ENCODE measurements at regions not wholly inside any gene's neighbourhood (a gene's known extent, or its start where the extent isn't known, plus 50 kb on each side); places are given as distances from the start of the nearest gene placed in this dataset.

DNA sequence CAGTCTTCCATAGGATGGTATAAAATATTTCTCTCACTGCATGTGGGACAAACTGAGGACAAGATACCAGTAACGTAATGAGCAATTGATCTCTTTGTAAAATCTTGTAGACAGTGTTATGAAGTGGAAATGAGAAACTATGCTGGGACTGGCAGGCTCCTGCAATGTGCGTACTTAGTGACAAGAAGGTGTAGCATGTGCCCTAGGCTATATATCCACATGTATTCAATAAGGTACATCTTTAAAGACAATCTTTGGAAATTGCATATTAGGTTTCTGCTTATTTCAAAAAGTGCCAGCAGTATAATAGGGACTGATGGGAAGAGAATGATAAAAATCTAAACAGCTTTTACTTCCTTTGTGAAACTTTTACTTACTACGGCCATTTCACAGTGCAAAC is 81.9 kb upstream of the GREM2 start:
- TF ChIP-seq POLR2A (IDR thresholded peaks at IDR 0.05) (no peak), POLR2AphosphoS5 (IDR thresholded peaks at IDR 0.05) (no peak)
- TF ChIP-seq, protein P1, sequence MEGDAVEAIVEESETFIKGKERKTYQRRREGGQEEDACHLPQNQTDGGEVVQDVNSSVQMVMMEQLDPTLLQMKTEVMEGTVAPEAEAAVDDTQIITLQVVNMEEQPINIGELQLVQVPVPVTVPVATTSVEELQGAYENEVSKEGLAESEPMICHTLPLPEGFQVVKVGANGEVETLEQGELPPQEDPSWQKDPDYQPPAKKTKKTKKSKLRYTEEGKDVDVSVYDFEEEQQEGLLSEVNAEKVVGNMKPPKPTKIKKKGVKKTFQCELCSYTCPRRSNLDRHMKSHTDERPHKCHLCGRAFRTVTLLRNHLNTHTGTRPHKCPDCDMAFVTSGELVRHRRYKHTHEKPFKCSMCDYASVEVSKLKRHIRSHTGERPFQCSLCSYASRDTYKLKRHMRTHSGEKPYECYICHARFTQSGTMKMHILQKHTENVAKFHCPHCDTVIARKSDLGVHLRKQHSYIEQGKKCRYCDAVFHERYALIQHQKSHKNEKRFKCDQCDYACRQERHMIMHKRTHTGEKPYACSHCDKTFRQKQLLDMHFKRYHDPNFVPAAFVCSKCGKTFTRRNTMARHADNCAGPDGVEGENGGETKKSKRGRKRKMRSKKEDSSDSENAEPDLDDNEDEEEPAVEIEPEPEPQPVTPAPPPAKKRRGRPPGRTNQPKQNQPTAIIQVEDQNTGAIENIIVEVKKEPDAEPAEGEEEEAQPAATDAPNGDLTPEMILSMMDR (IDR thresholded peaks at IDR 0.05 in 8 of 11, conservative IDR thresholded peaks at IDR 0.05 in 3 of 11), result no peak
